Testis (tissue), 2 donors: ENCODE measurements at regions not wholly inside any gene's neighbourhood (a gene's known extent, or its start where the extent isn't known, plus 50 kb on each side); places are given as distances from the start of the nearest gene placed in this dataset.

Experiments used
- CTCF ChIP-seq, 3 experiments: fragments of 450-650 bp in 2 of 3; fragments of 200-600 bp in 1 of 3; sonication (generic) in 1 of 3; IDR thresholded peaks; one replicate each; pipeline ENCODE4 v1.5.1; 2016 to 2019; ENCODE audit warnings: antibody characterized with exemption in 3 of 3, mild to moderate bottlenecking in 2 of 3, moderate library complexity in 1 of 3
- POLR2A ChIP-seq: fragments of 450-650 bp; IDR thresholded peaks from one replicate; pipeline ENCODE4 v1.6.1; 2017; ENCODE audit warnings: antibody characterized with exemption, mild to moderate bottlenecking, moderate library complexity

- no peak for TF ChIP-seq CTCF (IDR thresholded peaks at IDR 0.05)
- no peak for TF ChIP-seq POLR2A
Observed at GRCh38 chr6:115843945-115844344, 216.7 kb downstream of the FRK start.
